Naive B cell (primary cell): ENCODE measurements at regions not wholly inside any gene's neighbourhood (a gene's known extent, or its start where the extent isn't known, plus 50 kb on each side); places are given as distances from the start of the nearest gene placed in this dataset.

Experiments
- ATAC-seq, 2 donors: fragments of 150-1000 bp; cut with Tn5 transposase; 2 replicates each; pipeline ENCODE4 v1.10.0; 2021; ENCODE audit warnings: low read depth in 2 of 2, mild to moderate bottlenecking in 2 of 2, moderate library complexity in 2 of 2
- DNase-seq: peaks from one replicate; pipeline ENCODE4 v3.0.0; 2022
- H3K27ac Mint-ChIP-seq, 6 donors: one replicate each; pipeline ENCODE4 v1.8.0; 2020 to 2022; ENCODE audit warnings: mild to moderate bottlenecking in 6 of 6, mixed read lengths in 6 of 6, moderate library complexity in 5 of 6, inconsistent platforms in 2 of 6
- H3K27me3 Mint-ChIP-seq, 3 donors: one replicate each; pipeline ENCODE4 v1.8.0; 2021 to 2022; ENCODE audit warnings: mixed read lengths in 3 of 3, mild to moderate bottlenecking in 1 of 3
- H3K36me3 Mint-ChIP-seq, 2 donors: one replicate each; pipeline ENCODE4 v1.8.0; 2020 to 2022; ENCODE audit warnings: mixed read lengths in 2 of 2, inconsistent platforms in 1 of 2, mild to moderate bottlenecking in 1 of 2
- H3K4me1 Mint-ChIP-seq, 3 donors: one replicate each; pipeline ENCODE4 v1.8.0; 2020 to 2022; ENCODE audit warnings: mixed read lengths in 3 of 3, inconsistent platforms in 1 of 3, mild to moderate bottlenecking in 1 of 3, moderate library complexity in 1 of 3
- H3K4me3 Mint-ChIP-seq, 8 donors: one replicate each; pipeline ENCODE4 v1.8.0; 2020 to 2022; ENCODE audit warnings: mild to moderate bottlenecking in 8 of 8, mixed read lengths in 8 of 8, moderate library complexity in 8 of 8, inconsistent platforms in 2 of 8
- H3K9me3 Mint-ChIP-seq, 7 donors: one replicate each; pipeline ENCODE4 v1.8.0; 2020 to 2022; ENCODE audit warnings: mixed read lengths in 7 of 7, mild to moderate bottlenecking in 5 of 7, inconsistent platforms in 2 of 7, moderate library complexity in 1 of 7

GRCh38 chr3:64354956-64355355 is 129.7 kb upstream of the PRICKLE2 start:
- Mint-ChIP-seq H3K27ac (peak overlapping the region in 1 of 6 donors; percentile 60), H3K36me3 (no peaks in the 10 kb centered on the region), H3K9me3 (peaks cover 0 to 6% (median 0%) of the 10 kb centered on the region in 7 donors), H3K4me1 (peaks cover 0 to 10% (median 3%) of the 10 kb centered on the region in 3 donors), H3K4me3 (no peak overlapping the region), H3K27me3 (no peaks in the 10 kb centered on the region)
- DNase-seq (no peak), ATAC-seq (no peak)

- H3K27ac Mint-ChIP-seq: no peak overlapping the region
- ATAC-seq (no peak), DNase-seq (no peak)
- H3K9me3 Mint-ChIP-seq: peaks cover 0 to 6% (median 0%) of the 10 kb centered on the region in 7 donors
- H3K4me1 Mint-ChIP-seq: peaks cover 0 to 10% (median 3%) of the 10 kb centered on the region in 3 donors
- H3K4me3 Mint-ChIP-seq: no peak overlapping the region
- H3K36me3 Mint-ChIP-seq: no peaks in the 10 kb centered on the region
- H3K27me3 Mint-ChIP-seq: no peaks in the 10 kb centered on the region
Observed at GRCh38 chr3:64354221-64354620, 129.0 kb upstream of the PRICKLE2 start.

GRCh38 chr3:64353226-64353625 is 128.0 kb upstream of the PRICKLE2 start:
- no peak for DNase-seq
- no peaks in the 10 kb centered on the region for H3K27me3 Mint-ChIP-seq
- H3K36me3 Mint-ChIP-seq: no peaks in the 10 kb centered on the region
- peaks cover 0 to 10% (median 3%) of the 10 kb centered on the region in 3 donors for H3K4me1 Mint-ChIP-seq
- no peak overlapping the region for H3K4me3 Mint-ChIP-seq
- no peak overlapping the region for H3K27ac Mint-ChIP-seq
- peaks cover 0 to 6% (median 0%) of the 10 kb centered on the region in 7 donors for H3K9me3 Mint-ChIP-seq
- ATAC-seq: no peak

- peaks cover 0 to 2% (median 0%) of the 10 kb centered on the region in 7 donors for H3K9me3 Mint-ChIP-seq
- H3K4me3 Mint-ChIP-seq: no peak overlapping the region
- H3K4me1 Mint-ChIP-seq: peaks cover 0 to 10% (median 3%) of the 10 kb centered on the region in 3 donors
- no peak overlapping the region for H3K27ac Mint-ChIP-seq
- no peaks in the 10 kb centered on the region for H3K27me3 Mint-ChIP-seq
- ATAC-seq (no peak), DNase-seq (no peak)
- H3K36me3 Mint-ChIP-seq: no peaks in the 10 kb centered on the region
Observed at GRCh38 chr3:64352639-64352992, 127.3 kb upstream of the PRICKLE2 start.

GRCh38 chr3:64351713-64352638 is 126.7 kb upstream of the PRICKLE2 start:
- H3K4me1 Mint-ChIP-seq: peaks cover 0 to 10% (median 3%) of the 10 kb centered on the region in 3 donors
- ATAC-seq: no peak

GRCh38 chr3:64349551-64349950 is 124.3 kb upstream of the PRICKLE2 start:
- no peaks in the 10 kb centered on the region for H3K36me3 Mint-ChIP-seq
- DNase-seq (no peak), ATAC-seq (no peak)
- peaks cover 0 to 10% (median 0%) of the 10 kb centered on the region in 3 donors for H3K27me3 Mint-ChIP-seq
- H3K4me1 Mint-ChIP-seq: no peaks in the 10 kb centered on the region
- no peak overlapping the region for H3K4me3 Mint-ChIP-seq
- H3K27ac Mint-ChIP-seq: peak overlapping the region in 1 of 6 donors; percentile 83
- H3K9me3 Mint-ChIP-seq: peaks cover 0 to 4% (median 0%) of the 10 kb centered on the region in 7 donors

More at GRCh38 chr3:64351713-64352638, 126.7 kb upstream of the PRICKLE2 start:
- H3K9me3 Mint-ChIP-seq: no peaks in the 10 kb centered on the region
- DNase-seq: no peak
- H3K27ac Mint-ChIP-seq: no peak overlapping the region
- no peaks in the 10 kb centered on the region for H3K27me3 Mint-ChIP-seq
- H3K4me3 Mint-ChIP-seq: no peak overlapping the region
- no peaks in the 10 kb centered on the region for H3K36me3 Mint-ChIP-seq

- Mint-ChIP-seq H3K9me3 (peaks cover 0 to 8% (median 0%) of the 10 kb centered on the region in 7 donors), H3K36me3 (no peaks in the 10 kb centered on the region), H3K27me3 (peaks cover 0 to 10% (median 0%) of the 10 kb centered on the region in 3 donors), H3K4me3 (no peak overlapping the region), H3K4me1 (no peaks in the 10 kb centered on the region), H3K27ac (no peak overlapping the region)
- ATAC-seq (no peak), DNase-seq (no peak)
Observed at GRCh38 chr3:64345371-64345770, 120.1 kb upstream of the PRICKLE2 start.

GRCh38 chr3:64344721-64345207 is 119.5 kb upstream of the PRICKLE2 start:
- no peaks in the 10 kb centered on the region for H3K4me1 Mint-ChIP-seq
- H3K9me3 Mint-ChIP-seq: peaks cover 0 to 8% (median 0%) of the 10 kb centered on the region in 7 donors
- peaks cover 0 to 10% (median 0%) of the 10 kb centered on the region in 3 donors for H3K27me3 Mint-ChIP-seq
- ATAC-seq: no peak
- no peak overlapping the region for H3K4me3 Mint-ChIP-seq
- no peak for DNase-seq
- H3K36me3 Mint-ChIP-seq: no peaks in the 10 kb centered on the region
- no peak overlapping the region for H3K27ac Mint-ChIP-seq

- peaks cover 0 to 12% (median 3%) of the 10 kb centered on the region in 7 donors for H3K9me3 Mint-ChIP-seq
- no peak for ATAC-seq
- no peaks in the 10 kb centered on the region for H3K4me1 Mint-ChIP-seq
- H3K36me3 Mint-ChIP-seq: no peaks in the 10 kb centered on the region
- peaks cover 0 to 10% (median 0%) of the 10 kb centered on the region in 3 donors for H3K27me3 Mint-ChIP-seq
- no peak overlapping the region for H3K27ac Mint-ChIP-seq
- H3K4me3 Mint-ChIP-seq: no peak overlapping the region
- DNase-seq: no peak
Observed at GRCh38 chr3:64343689-64344430, 118.6 kb upstream of the PRICKLE2 start.

- ATAC-seq: no peak
- Mint-ChIP-seq H3K4me3 (no peak overlapping the region), H3K4me1 (no peaks in the 10 kb centered on the region), H3K27me3 (peaks cover 0 to 10% (median 0%) of the 10 kb centered on the region in 3 donors), H3K9me3 (peaks cover 0 to 15% (median 5%) of the 10 kb centered on the region in 7 donors), H3K36me3 (no peaks in the 10 kb centered on the region), H3K27ac (no peak overlapping the region)
- DNase-seq: no peak
Observed at GRCh38 chr3:64342940-64343688, 117.8 kb upstream of the PRICKLE2 start.

GRCh38 chr3:64341296-64341695 is 116.0 kb upstream of the PRICKLE2 start:
- no peak for ATAC-seq

GRCh38 chr3:64340641-64341101 is 115.4 kb upstream of the PRICKLE2 start:
- no peak overlapping the region for H3K27ac Mint-ChIP-seq
- H3K36me3 Mint-ChIP-seq: no peaks in the 10 kb centered on the region
- H3K4me1 Mint-ChIP-seq: no peaks in the 10 kb centered on the region
- no peak for ATAC-seq
- H3K27me3 Mint-ChIP-seq: no peaks in the 10 kb centered on the region
- peaks cover 0 to 15% (median 6%) of the 10 kb centered on the region in 7 donors for H3K9me3 Mint-ChIP-seq
- no peak overlapping the region for H3K4me3 Mint-ChIP-seq
- DNase-seq: no peak

More at GRCh38 chr3:64341296-64341695, 116.0 kb upstream of the PRICKLE2 start:
- Mint-ChIP-seq H3K27ac (no peak overlapping the region), H3K4me3 (no peak overlapping the region), H3K4me1 (no peaks in the 10 kb centered on the region), H3K27me3 (peaks cover 0 to 6% (median 0%) of the 10 kb centered on the region in 3 donors), H3K36me3 (no peaks in the 10 kb centered on the region), H3K9me3 (peaks cover 0 to 15% (median 6%) of the 10 kb centered on the region in 7 donors)
- DNase-seq: no peak

GRCh38 chr3:64336488-64336887 is 111.2 kb upstream of the PRICKLE2 start:
- no peak overlapping the region for H3K4me3 Mint-ChIP-seq
- H3K36me3 Mint-ChIP-seq: no peaks in the 10 kb centered on the region
- H3K4me1 Mint-ChIP-seq: no peaks in the 10 kb centered on the region
- DNase-seq (no peak), ATAC-seq (no peak)
- H3K27me3 Mint-ChIP-seq: no peaks in the 10 kb centered on the region
- no peak overlapping the region for H3K27ac Mint-ChIP-seq
- peaks cover 0 to 15% (median 6%) of the 10 kb centered on the region in 7 donors for H3K9me3 Mint-ChIP-seq
